Pancreas (tissue), 10 donors: ENCODE measurements at regions not wholly inside any gene's neighbourhood (a gene's known extent, or its start where the extent isn't known, plus 50 kb on each side); places are given as distances from the start of the nearest gene placed in this dataset.

Source experiments
- ATAC-seq, 4 donors: fragments of 200-7000 bp; cut with Tn5 transposase; one replicate each; pipeline versions ENCODE4 v1.8.0 to v1.9.1; 2020; ENCODE audit warnings: mild to moderate bottlenecking in 4 of 4, moderate library complexity in 4 of 4
- DNase-seq, 6 donors: peaks; one replicate each; pipeline ENCODE4 v3.0.0-alpha.2; 2020
- FAIRE-seq: peaks from 2 replicates; lab custom pipeline; 2012; peaks lifted over from hg19 to GRCh38; lab: Jason Lieb, UNC
- H3K27ac ChIP-seq, 4 donors: fragments of 200-600 bp; sonication (generic); 1 replicate in 3 of 4; 2 replicates in 1 of 4; pipeline versions ENCODE4 v1.5.0 to v1.8.0; 2020
- H3K27me3 ChIP-seq, 4 donors: fragments of 200-600 bp; one replicate each; pipeline ENCODE4 v1.8.0; 2021
- H3K36me3 ChIP-seq, 3 donors: fragments of 200-600 bp; sonication (generic) in 1 of 3; one replicate each; pipeline versions ENCODE4 v1.5.0 to v1.8.0; 2020 to 2021
- H3K4me1 ChIP-seq, 3 donors: fragments of 200-600 bp; one replicate each; pipeline ENCODE4 v1.8.0; 2021
- H3K4me3 ChIP-seq, 4 donors: fragments of 200-600 bp; sonication (generic) in 2 of 4; one replicate each; pipeline versions ENCODE4 v1.5.0 to v1.8.0; 2020 to 2021
- H3K9me3 ChIP-seq, 4 donors: fragments of 200-600 bp; one replicate each; pipeline ENCODE4 v1.8.0; 2021
- WGBS, 2 donors: extraction: QIAGEN DNeasy Blood & Tissue Kit; methylation state at CpG; one replicate each; pipeline ENCODE4 v1.1.7; 2013; 5-methylcytosine and 5-hydroxymethylcytosine counted together
- intact Hi-C, 3 donors: fragments of 100-400 bp; cut with DNase I; formaldehyde crosslinking; loops; one replicate each; pipeline versions ENCODE4 v1.11.1 to v1.14.2; 2022
- TF ChIP-seq, protein P1 (sequence below), 4 donors: fragments of 200-600 bp; sonication (generic) in 3 of 4; IDR thresholded peaks; one replicate each; pipeline versions ENCODE4 v1.5.0 to v1.8.0; 2021; ENCODE audit warnings: antibody characterized with exemption in 4 of 4
- donor health status: healthy with polysubstance abuse.
- donor health status: DM: no; HTN: no; CAD: no; lungs with moderate emphysema.
- donor health status: DM: no; HTN: no; CAD: no.
- donor health status: control.
- donor health status: control.
- donor health status: Bipolar disorder and iron deficiency.
- donor health status: DM: yes; HTN: yes; CAD: no.
- donor health status: DM: no; HTN: no; CAD: no.
- donor health status: DM: no; HTN: no; CAD: no.
- donor health status: DM: yes; HTN: yes; CAD: no.

DNA sequence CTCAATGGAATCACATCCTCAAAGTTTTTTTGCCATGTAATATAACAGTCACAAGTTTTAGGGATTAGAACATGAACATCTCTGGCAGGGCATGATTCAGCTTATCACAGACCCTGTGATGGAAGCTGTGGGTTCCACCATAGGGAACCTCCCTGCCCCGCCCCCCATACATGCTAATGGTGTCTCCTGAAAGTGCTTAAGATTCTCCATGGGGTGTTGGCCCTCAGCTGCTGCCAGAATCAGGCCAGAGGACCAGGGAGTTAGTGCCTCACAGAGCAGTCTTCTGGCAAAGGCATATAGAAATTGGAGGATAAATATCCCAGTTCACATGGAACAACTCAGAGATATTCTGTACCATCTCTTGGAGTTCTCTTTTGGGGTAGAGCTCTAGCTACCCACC is 119.4 kb downstream of the RAB11FIP2 start:
- intact Hi-C loops: no loop called here
- ATAC-seq: no peak

GRCh38 chr10:117927871-117928270 is 118.9 kb downstream of the RAB11FIP2 start:
- FAIRE-seq (no peak), ATAC-seq (no peak), DNase-seq (no peak)
- Histone ChIP-seq H3K27me3 (no peaks in the 10 kb centered on the region), H3K36me3 (no peaks in the 10 kb centered on the region), H3K4me3 (no peak overlapping the region), H3K27ac (no peak overlapping the region), H3K9me3 (no peaks in the 10 kb centered on the region), H3K4me1 (no peaks in the 10 kb centered on the region)
- intact Hi-C loops: no loop called here
- WGBS, 2 donors: 68 to 80% methylated on average over 4 of the region's 4 CpGs
- TF ChIP-seq, protein P1, sequence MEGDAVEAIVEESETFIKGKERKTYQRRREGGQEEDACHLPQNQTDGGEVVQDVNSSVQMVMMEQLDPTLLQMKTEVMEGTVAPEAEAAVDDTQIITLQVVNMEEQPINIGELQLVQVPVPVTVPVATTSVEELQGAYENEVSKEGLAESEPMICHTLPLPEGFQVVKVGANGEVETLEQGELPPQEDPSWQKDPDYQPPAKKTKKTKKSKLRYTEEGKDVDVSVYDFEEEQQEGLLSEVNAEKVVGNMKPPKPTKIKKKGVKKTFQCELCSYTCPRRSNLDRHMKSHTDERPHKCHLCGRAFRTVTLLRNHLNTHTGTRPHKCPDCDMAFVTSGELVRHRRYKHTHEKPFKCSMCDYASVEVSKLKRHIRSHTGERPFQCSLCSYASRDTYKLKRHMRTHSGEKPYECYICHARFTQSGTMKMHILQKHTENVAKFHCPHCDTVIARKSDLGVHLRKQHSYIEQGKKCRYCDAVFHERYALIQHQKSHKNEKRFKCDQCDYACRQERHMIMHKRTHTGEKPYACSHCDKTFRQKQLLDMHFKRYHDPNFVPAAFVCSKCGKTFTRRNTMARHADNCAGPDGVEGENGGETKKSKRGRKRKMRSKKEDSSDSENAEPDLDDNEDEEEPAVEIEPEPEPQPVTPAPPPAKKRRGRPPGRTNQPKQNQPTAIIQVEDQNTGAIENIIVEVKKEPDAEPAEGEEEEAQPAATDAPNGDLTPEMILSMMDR (IDR thresholded peaks at IDR 0.05): no peak

More for the DNA sequence above, 119.4 kb downstream of the RAB11FIP2 start:
- H3K4me1 ChIP-seq: no peaks in the 10 kb centered on the region
- H3K9me3 ChIP-seq: no peaks in the 10 kb centered on the region
- FAIRE-seq: no peak
- WGBS, 2 donors: 18 to 47% methylated on average over 1 of the region's 1 CpG
- H3K4me3 ChIP-seq: no peak overlapping the region
- H3K27me3 ChIP-seq: no peaks in the 10 kb centered on the region
- DNase-seq: no peak
- TF ChIP-seq, protein P1 (IDR thresholded peaks at IDR 0.05): no peak
- H3K27ac ChIP-seq: no peak overlapping the region
- no peaks in the 10 kb centered on the region for H3K36me3 ChIP-seq

DNA sequence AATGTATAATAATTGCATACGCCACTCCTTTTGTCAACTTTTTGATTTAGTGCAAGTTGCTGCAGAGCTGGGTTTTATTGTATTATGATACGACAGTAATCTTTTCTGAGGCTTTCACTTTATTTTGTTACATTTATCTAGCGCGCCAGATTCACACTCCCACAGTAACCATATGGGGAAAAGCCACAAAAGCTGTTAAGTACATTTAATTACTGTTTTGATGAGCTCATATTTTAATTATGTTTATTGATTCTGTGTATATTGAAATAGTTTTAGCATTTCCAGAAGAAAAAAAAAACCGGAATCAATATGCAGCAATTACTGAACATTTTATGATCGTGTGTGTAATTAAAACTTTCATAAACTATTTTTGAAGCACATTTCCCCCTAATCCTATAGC is 118.5 kb downstream of the RAB11FIP2 start:
- H3K9me3 ChIP-seq: no peaks in the 10 kb centered on the region
- H3K27me3 ChIP-seq: no peaks in the 10 kb centered on the region
- DNase-seq (no peak), ATAC-seq (no peak), FAIRE-seq (no peak)
- H3K4me3 ChIP-seq: no peak overlapping the region
- H3K36me3 ChIP-seq: no peaks in the 10 kb centered on the region
- intact Hi-C loops: no loop called here
- H3K27ac ChIP-seq: no peak overlapping the region
- H3K4me1 ChIP-seq: no peaks in the 10 kb centered on the region
- TF ChIP-seq, protein P1 (IDR thresholded peaks at IDR 0.05): no peak
- WGBS, 2 donors: 77 to 80% methylated on average over 6 of the region's 6 CpGs

- no peaks in the 10 kb centered on the region for H3K36me3 ChIP-seq
- 50 to 65% methylated on average over 6 of the region's 6 CpGs for WGBS, 2 donors
- no peaks in the 10 kb centered on the region for H3K9me3 ChIP-seq
- H3K27me3 ChIP-seq: no peaks in the 10 kb centered on the region
- intact Hi-C loops: no loop called here
- H3K4me3 ChIP-seq: no peak overlapping the region
- no peak overlapping the region for H3K27ac ChIP-seq
- DNase-seq (no peak), FAIRE-seq (no peak), ATAC-seq (no peak)
- TF ChIP-seq, protein P1 (IDR thresholded peaks at IDR 0.05): no peak
- no peaks in the 10 kb centered on the region for H3K4me1 ChIP-seq
These were observed 118.0 kb downstream of the RAB11FIP2 start for GRCh38 chr10:117928741-117929140.

DNA sequence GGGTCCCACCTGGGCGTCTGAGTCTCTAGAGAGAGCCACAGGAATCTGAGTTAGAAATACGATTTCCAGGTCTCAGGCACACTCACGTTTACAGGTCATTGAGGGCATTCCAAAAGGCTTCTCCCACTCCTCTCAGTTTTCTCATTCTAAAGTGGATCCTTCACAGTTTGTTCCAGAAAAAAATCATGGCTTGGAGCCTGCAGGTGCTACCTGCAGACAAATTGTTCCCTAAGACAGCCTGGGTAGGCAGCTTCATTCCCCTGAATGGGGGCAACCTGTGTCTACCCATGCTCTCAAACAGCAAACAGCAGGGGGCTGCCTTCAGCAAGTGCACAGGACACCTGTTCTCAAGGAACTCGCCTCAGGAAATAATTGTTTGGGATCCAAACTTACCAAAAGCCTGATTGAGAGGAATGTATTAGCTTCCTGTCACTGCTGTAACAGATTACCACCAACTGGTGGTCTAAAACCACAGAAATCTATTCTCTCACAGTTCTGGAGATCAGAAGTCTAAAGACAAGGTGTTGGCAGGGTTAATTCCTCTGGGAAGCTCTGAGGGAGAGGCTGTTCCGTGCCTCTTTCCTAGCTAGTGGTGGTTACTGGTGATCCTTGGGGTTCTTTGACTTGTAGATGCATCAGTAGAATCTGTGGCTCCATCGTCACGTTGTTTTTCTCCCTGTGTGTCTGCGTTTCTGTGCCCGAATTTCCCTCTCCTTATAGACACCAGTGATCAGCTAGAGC is 117.2 kb downstream of the RAB11FIP2 start:
- Histone ChIP-seq H3K4me3 (no peak overlapping the region), H3K27ac (no peak overlapping the region), H3K27me3 (no peaks in the 10 kb centered on the region), H3K9me3 (no peaks in the 10 kb centered on the region), H3K36me3 (no peaks in the 10 kb centered on the region), H3K4me1 (no peaks in the 10 kb centered on the region)
- TF ChIP-seq, protein P1 (IDR thresholded peaks at IDR 0.05): no peak
- no peak for ATAC-seq
- 39 to 50% methylated on average over 9 of the region's 9 CpGs for WGBS, 2 donors
- intact Hi-C loops: no loop called here
- no peak for DNase-seq
- no peak for FAIRE-seq
